HUES64 (cell line): ENCODE measurements at regions not wholly inside any gene's neighbourhood (a gene's known extent, or its start where the extent isn't known, plus 50 kb on each side); places are given as distances from the start of the nearest gene placed in this dataset.
"Not testable (repeated sequence)": the region's sequence is repeated elsewhere in the genome, so short reads cannot be mapped to it uniquely, and the experiment has no call there.

Source experiments
- H3K27ac ChIP-seq: 2 replicates; pipeline ENCODE4 v1.7.0; 2013; ENCODE audit warnings: low read depth, low read length, inconsistent platforms
- H3K27me3 ChIP-seq: 2 replicates; pipeline ENCODE4 v1.6.1; 2013; ENCODE audit warnings: mild to moderate bottlenecking, low read length; ENCODE audit not compliant: insufficient read depth
- H3K36me3 ChIP-seq: 2 replicates; pipeline ENCODE4 v1.6.1; 2013; ENCODE audit warnings: mild to moderate bottlenecking, low read length; ENCODE audit not compliant: insufficient read depth
- H3K4me1 ChIP-seq: 2 replicates; pipeline ENCODE4 v1.6.1; 2013; ENCODE audit warnings: mild to moderate bottlenecking, low read length, moderate library complexity; ENCODE audit not compliant: insufficient read depth
- H3K4me3 ChIP-seq: 2 replicates; pipeline ENCODE4 v1.5.1; 2013; ENCODE audit warnings: mild to moderate bottlenecking, low read length, moderate library complexity
- H3K9ac ChIP-seq: 2 replicates; pipeline ENCODE4 v1.6.1; 2013; ENCODE audit warnings: mild to moderate bottlenecking, low read depth, low read length
- H3K9me3 ChIP-seq: 2 replicates; pipeline ENCODE4 v1.6.1; 2013; ENCODE audit warnings: low read depth, low read length; ENCODE audit not compliant: insufficient read depth
- WGBS: fragments of 150-250, 120-280 bp; methylation state at CpG from one replicate; pipeline ENCODE4 v1.1.7; 2013; ENCODE audit warnings: missing lambda C conversion rate; 5-methylcytosine and 5-hydroxymethylcytosine counted together

- H3K27me3 ChIP-seq = no peaks in the 10 kb centered on the region
- WGBS = 96% methylated on average over 4 of the region's 5 CpGs
- no peak overlapping the region for H3K4me3 ChIP-seq
- H3K36me3 ChIP-seq = no peaks in the 10 kb centered on the region
- no peaks in the 10 kb centered on the region for H3K9me3 ChIP-seq
- no peak overlapping the region for H3K27ac ChIP-seq
- no peaks in the 10 kb centered on the region for H3K4me1 ChIP-seq
- H3K9ac ChIP-seq = no peak overlapping the region
Measured at GRCh38 chr5:27908341-27908740, 870.0 kb upstream of the CDH9 start.

- WGBS = 89% methylated on average over 1 of the region's 2 CpGs
- no peak overlapping the region for H3K9ac ChIP-seq
- H3K4me3 ChIP-seq = no peak overlapping the region
- no peaks in the 10 kb centered on the region for H3K9me3 ChIP-seq
- H3K36me3 ChIP-seq = no peaks in the 10 kb centered on the region
- no peaks in the 10 kb centered on the region for H3K27me3 ChIP-seq
- no peaks in the 10 kb centered on the region for H3K4me1 ChIP-seq
- no peak overlapping the region for H3K27ac ChIP-seq
Measured at GRCh38 chr5:27906931-27907601, 868.7 kb upstream of the CDH9 start.

- no peak overlapping the region for H3K27ac ChIP-seq
- no peaks in the 10 kb centered on the region for H3K9me3 ChIP-seq
- no peaks in the 10 kb centered on the region for H3K27me3 ChIP-seq
- H3K36me3 ChIP-seq = no peaks in the 10 kb centered on the region
- H3K9ac ChIP-seq = no peak overlapping the region
- no peaks in the 10 kb centered on the region for H3K4me1 ChIP-seq
- WGBS = 91% methylated on average over 2 of the region's 2 CpGs
- H3K4me3 ChIP-seq = no peak overlapping the region
Measured at GRCh38 chr5:27906481-27906880, 868.1 kb upstream of the CDH9 start.

- H3K9me3 ChIP-seq = no peaks in the 10 kb centered on the region
- no peaks in the 10 kb centered on the region for H3K27me3 ChIP-seq
- WGBS = 78% methylated on average over 3 of the region's 3 CpGs
- H3K27ac ChIP-seq = no peak overlapping the region
- H3K4me1 ChIP-seq = no peaks in the 10 kb centered on the region
- no peak overlapping the region for H3K4me3 ChIP-seq
- no peaks in the 10 kb centered on the region for H3K36me3 ChIP-seq
- no peak overlapping the region for H3K9ac ChIP-seq
Measured at GRCh38 chr5:27900761-27901160, 862.4 kb upstream of the CDH9 start.

GRCh38 chr5:27876071-27876470, 837.7 kb upstream of the CDH9 start:
- WGBS = 100% methylated on average over 1 of the region's 1 CpG
- Histone ChIP-seq H3K9ac (no peak overlapping the region), H3K36me3 (no peaks in the 10 kb centered on the region), H3K4me3 (no peak overlapping the region), H3K4me1 (no peaks in the 10 kb centered on the region), H3K9me3 (0 out of 2 replicates have a peak, but pooled peaks cover 2% of the 10 kb centered on the region), H3K27me3 (no peaks in the 10 kb centered on the region), H3K27ac (no peak overlapping the region)

- H3K9ac ChIP-seq = no peak overlapping the region
- H3K9me3 ChIP-seq = 0 out of 2 replicates have a peak, but pooled peaks cover 2% of the 10 kb centered on the region
- H3K4me3 ChIP-seq = no peak overlapping the region
- H3K27ac ChIP-seq = no peak overlapping the region
- no peaks in the 10 kb centered on the region for H3K36me3 ChIP-seq
- H3K4me1 ChIP-seq = no peaks in the 10 kb centered on the region
- H3K27me3 ChIP-seq = no peaks in the 10 kb centered on the region
Measured at GRCh38 chr5:27875148-27875547, 836.8 kb upstream of the CDH9 start.

- Histone ChIP-seq H3K9ac (no peak overlapping the region), H3K4me3 (no peak overlapping the region), H3K27ac (no peak overlapping the region), H3K4me1 (no peaks in the 10 kb centered on the region), H3K9me3 (no peaks in the 10 kb centered on the region), H3K36me3 (no peaks in the 10 kb centered on the region), H3K27me3 (no peaks in the 10 kb centered on the region)
- WGBS = no CpG with 5 or more reads among the region's 2 CpGs
Measured at GRCh38 chr5:27868292-27868691, 829.9 kb upstream of the CDH9 start.

- H3K4me1 ChIP-seq = no peaks in the 10 kb centered on the region
- WGBS = no CpG with 5 or more reads among the region's 1 CpG
- H3K9ac ChIP-seq = no peak overlapping the region
- H3K9me3 ChIP-seq = peaks cover 4% of the 10 kb centered on the region; the same call in 1 of the 2 replicates
- no peak overlapping the region for H3K4me3 ChIP-seq
- no peaks in the 10 kb centered on the region for H3K36me3 ChIP-seq
- H3K27ac ChIP-seq = no peak overlapping the region
- H3K27me3 ChIP-seq = no peaks in the 10 kb centered on the region
Measured at GRCh38 chr5:27855491-27855890, 817.1 kb upstream of the CDH9 start.

- Histone ChIP-seq H3K27ac (no peak overlapping the region), H3K27me3 (no peaks in the 10 kb centered on the region), H3K36me3 (no peaks in the 10 kb centered on the region), H3K4me1 (no peaks in the 10 kb centered on the region), H3K9me3 (no peaks in the 10 kb centered on the region), H3K4me3 (no peak overlapping the region), H3K9ac (no peak overlapping the region)
- WGBS = 95% methylated on average over 3 of the region's 3 CpGs
Measured at GRCh38 chr5:27854243-27854852, 816.0 kb upstream of the CDH9 start.

GRCh38 chr5:27845248-27845647, 806.9 kb upstream of the CDH9 start:
- Histone ChIP-seq H3K9me3 (no peaks in the 10 kb centered on the region), H3K4me3 (no peak overlapping the region), H3K9ac (no peak overlapping the region), H3K27ac (no peak overlapping the region), H3K36me3 (no peaks in the 10 kb centered on the region), H3K4me1 (no peaks in the 10 kb centered on the region), H3K27me3 (no peaks in the 10 kb centered on the region)
- WGBS = 96% methylated on average over 3 of the region's 3 CpGs

- not testable (repeated sequence) for H3K4me1 ChIP-seq, H3K27me3 ChIP-seq, H3K9me3 ChIP-seq, H3K9ac ChIP-seq, H3K4me3 ChIP-seq, H3K36me3 ChIP-seq, H3K27ac ChIP-seq
- WGBS = 94% methylated on average over 21 of the region's 21 CpGs
Measured at GRCh38 chr5:27836704-27837103, 798.3 kb upstream of the CDH9 start.

- H3K9ac ChIP-seq = no peak overlapping the region
- no peak overlapping the region for H3K4me3 ChIP-seq
- no peak overlapping the region for H3K27ac ChIP-seq
- H3K4me1 ChIP-seq = no peaks in the 10 kb centered on the region
- WGBS = 95% methylated on average over 1 of the region's 1 CpG
- H3K36me3 ChIP-seq = no peaks in the 10 kb centered on the region
- H3K9me3 ChIP-seq = no peaks in the 10 kb centered on the region
- no peaks in the 10 kb centered on the region for H3K27me3 ChIP-seq
Measured at GRCh38 chr5:27832886-27833285, 794.5 kb upstream of the CDH9 start.
